Stimulated activated CD4-positive, alpha-beta T cell treated with anti-CD3 and anti-CD28 coated beads, Interleukin-1b, Interleukin-23, amount 100 ng/mL, for 4 hours (primary cell): ENCODE measurements at regions not wholly inside any gene's neighbourhood (a gene's known extent, or its start where the extent isn't known, plus 50 kb on each side); places are given as distances from the start of the nearest gene placed in this dataset.

Experiments
- DNase-seq, 2 donors: peaks; one replicate each; pipeline ENCODE4 v3.0.0-alpha.2; 2020; ENCODE audit warnings: low read depth in 2 of 2

DNA sequence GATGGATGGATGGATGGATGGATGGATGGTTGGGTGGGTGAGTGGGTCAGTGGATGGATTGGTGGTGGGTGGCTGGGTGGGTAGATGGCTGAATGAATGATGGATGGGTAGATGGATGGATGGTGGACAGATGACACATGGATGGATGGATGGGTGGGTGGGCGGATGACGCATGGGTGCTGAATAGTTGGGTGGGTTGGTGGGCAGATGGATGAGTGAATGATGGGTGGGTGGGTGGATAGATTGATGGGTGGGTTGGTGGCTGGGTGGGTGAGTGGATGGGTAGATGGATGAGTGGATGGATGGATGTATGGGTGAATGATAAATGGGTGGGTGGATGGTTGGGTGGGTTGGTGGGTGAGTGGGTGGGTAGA, 69.9 kb upstream of the NKX1-1 start:
- no peak for DNase-seq

DNA sequence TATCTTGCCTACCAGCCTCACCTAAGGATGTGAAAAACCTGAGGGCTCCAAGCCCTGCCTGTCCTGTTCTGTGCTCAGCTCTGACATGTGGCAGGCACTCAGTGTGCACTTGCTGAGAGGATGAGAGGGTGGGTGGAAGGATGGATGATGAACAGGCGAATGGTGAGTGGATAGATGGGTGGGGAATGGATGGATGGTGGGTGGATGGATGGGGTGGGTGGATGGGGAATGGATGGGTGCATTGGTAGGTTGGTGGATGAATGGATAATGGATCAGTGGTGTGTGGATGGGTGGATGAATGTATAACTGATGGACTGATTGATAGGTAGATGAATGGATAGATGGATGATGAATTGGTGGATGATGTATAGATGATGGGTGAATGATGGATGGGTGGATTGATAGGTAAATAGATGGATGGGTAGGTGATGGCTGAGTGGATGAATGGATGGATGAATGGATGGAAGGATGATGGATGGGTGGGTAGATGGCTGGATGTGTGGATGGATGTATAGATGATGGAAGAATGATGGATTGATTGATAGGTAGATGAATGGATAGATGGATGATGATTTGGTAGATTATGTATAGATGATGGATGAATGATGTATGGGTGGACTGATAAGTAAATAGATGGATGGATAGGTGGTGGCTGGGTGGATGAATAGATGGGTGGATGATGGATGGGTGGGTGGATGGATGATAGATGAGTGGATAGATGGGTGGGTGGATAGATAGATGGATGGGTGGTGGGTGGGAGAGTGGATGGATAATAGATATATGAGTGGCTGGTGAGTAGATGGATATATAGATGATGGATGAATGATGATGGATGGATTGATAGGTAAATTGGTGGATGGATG, 69.3 kb upstream of the NKX1-1 start:
- no peak for DNase-seq

DNA sequence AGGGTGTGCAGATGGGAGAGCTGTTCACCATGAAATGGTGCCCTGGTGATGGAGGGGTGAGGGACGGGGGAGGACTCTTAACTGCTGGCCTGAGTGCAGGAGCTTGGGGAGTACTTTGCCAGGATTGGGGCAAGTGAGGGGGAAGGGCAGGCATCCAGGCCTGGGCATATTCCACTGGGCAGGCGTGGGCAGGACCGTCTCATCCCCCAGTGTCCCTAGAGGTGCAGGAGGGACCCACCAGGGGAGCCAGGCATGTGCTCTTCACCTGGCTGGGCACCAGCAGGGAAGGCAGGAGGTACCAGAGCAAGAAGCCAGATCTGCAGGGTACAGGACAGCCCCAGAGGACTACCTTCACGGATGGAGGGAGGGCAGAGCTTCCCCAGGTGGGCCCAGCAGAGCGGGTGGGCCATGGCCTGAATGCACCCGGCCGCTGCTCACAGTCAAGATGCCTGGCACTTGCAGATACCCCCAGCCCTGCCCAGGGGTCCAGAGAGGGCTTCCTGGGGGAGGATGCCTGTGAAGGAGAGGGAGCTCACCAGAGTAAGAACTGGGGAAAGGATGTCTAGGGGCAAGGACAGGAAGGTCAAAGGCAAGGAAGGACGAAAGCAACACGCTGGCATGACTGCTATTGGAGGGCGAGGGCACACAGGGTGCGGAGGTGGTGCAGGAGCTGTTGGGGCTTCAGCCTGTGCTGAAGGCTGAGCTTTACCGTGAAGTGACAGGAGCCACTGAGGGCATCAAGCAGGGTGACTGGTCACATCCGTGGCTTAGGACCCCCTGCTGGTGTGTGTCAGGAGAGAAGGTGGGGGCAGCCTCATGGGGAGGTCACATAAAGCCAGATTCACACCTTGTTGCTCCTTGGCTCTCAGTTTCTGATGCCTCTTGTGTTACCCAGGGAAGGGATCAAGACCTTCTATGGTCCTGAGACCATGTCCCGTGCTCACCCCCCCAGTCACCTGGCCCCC, 68.2 kb upstream of the NKX1-1 start:
- no peak for DNase-seq

DNA sequence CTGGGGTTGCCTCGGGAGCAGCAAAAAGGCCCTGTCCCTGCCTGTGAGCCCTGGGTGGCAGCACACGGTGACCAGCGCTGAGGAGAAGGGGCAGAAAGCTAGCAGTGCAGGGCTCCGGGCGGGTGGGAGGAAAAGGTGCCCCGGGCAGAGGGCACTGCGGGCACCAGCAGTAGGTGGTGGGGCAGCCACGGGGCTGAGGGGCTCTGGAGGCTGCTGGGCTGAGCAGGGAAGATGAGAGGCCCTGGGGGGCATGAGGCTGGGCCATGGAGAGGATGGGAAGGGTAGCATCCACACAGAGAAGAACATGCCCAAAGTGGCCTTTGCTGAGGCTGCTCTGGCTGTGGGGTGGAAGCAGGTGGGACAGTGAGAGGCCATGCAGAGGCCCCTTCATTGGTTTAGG, 67.5 kb upstream of the NKX1-1 start:
- DNase-seq = no peak

DNA sequence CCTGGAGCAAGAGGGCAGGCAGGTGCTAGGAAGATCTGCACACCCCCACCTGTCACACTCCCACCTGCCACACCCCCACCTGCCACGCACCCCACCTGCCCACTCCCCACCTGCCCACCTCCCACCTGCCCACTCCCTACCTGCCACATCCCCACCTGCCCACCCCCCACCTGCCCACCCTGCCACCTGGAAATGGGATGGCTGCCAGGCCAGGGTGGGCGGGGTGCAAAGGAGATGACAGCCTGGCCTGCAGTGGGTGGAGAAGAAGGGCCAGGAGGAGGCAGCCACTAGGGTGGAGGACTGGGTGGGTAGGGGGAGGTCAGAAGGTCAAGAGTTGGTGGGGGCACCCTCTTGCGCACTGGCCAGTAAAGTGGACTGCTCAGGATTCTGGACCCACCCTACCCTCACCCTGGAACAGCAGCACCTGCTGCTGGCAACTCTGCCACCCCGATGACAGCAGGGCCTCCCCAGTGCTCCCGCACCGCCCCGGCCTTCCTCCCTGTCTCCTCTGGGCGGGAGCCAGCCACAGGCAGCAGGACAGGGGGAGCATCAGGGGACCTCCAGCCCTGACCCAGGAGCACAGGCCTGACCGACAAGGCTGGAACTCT, 66.8 kb upstream of the NKX1-1 start:
- DNase-seq = no peak

DNA sequence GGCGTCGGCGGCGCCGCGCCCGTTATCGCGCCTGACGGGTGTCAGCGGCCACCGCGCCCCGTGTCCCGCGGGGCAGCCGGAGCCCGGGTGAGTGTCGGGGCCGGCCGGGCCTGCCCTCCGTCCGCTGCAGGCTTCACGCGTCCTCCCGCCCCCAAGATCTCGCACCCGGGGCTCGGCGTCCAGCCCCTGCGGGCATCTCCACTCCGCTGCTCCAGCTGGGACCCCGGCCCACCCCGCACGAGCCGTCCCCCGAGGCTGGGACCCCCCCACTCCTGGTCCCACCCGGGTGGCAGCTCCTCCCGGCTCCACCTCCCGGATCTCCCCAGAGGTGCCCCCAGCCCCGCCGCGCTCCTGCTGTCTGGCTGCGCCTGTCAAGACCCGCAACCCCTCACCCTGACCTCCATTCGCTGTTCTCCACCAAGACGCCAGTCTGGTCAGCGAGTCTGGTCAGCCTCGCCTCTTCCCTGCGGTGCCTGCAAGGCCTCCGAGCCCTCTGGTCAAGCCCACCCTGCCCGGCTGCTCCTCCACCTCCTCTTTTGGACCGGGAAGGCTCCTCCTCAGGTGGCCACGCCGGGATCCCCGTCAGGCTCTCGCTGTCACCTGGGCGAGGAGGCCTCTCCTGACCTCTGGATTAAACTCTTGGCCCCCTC, 66.0 kb upstream of the NKX1-1 start:
- no peak for DNase-seq

DNA sequence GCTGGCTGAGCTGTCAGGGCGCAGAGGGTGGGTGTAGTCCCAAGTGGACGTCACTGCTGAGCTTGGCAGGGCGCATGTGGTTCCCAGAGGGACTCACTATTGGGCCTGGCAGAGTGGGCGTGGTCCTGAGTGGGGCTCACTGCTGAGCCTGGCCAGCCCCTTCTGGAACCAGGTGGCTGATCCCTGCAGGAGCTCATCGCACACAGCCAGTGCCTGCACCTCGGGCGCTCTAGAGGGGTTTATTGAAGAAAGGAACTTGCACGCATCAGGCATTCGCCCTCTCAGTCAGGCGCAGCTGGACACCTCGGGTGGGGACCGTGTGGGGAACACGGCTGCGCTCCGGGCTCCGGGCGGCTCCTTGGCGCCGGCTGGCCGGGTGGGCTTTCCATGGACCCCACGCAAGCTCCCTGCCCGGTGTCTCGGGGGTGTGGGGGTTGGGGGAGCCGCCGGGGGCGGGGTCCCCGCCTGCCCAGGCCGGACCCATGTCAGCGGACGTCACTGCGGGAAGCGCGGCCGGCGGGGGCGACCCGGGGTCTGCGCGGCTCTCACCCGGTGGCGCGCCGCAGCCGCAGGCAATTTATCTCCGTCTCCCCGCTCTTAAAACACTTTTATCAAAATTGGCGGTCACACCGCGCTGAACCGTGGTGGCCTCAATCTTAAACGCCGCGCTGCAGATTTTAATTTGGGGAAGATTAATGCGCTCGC, 65.4 kb upstream of the NKX1-1 start:
- no peak for DNase-seq

DNA sequence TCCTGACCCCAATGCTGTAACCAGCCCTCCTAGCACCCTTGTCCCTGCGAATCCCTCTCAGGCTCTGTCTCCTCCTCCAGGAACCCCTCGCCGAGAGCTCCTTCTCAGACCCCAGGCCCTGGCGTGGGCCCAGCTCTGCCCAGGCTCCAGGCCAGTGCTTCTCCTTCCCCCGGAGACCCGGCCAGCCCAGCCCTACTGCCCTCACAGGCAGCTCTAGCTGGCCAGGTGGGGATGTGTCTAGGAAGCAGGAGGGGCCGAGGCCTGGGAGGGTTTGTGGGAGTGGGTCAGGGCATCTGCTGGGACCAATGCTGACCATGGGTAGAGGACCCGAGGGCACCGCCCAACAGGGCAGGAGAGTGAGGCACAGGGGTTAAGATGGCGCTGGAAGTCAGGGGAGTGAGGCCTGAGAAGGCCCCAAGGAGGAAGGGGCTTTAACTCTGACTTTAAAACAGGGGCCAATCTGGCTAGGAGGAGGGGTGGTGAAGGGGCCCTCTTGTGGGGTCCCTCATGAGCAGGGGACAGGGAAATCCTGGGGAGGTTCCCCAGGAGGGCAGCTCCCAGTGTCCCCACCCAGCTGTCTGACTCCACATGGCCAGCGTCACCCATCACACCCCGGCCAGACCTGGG, 64.7 kb upstream of the NKX1-1 start:
- no peak for DNase-seq

DNA sequence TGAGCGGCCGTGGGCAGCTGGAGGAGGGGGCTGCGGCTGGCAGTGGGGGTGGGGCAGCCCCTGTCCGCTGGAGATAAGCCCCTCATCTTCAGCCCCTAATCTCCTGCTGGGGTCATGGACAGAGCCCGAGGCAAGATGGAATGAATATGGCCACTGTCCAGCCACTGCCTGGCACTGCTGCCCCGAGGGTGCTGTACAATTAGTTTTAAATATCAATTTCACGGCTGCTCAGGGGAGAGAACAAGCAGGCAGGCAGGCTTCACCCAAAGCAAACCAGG, 64.1 kb upstream of the NKX1-1 start:
- no peak for DNase-seq

DNA sequence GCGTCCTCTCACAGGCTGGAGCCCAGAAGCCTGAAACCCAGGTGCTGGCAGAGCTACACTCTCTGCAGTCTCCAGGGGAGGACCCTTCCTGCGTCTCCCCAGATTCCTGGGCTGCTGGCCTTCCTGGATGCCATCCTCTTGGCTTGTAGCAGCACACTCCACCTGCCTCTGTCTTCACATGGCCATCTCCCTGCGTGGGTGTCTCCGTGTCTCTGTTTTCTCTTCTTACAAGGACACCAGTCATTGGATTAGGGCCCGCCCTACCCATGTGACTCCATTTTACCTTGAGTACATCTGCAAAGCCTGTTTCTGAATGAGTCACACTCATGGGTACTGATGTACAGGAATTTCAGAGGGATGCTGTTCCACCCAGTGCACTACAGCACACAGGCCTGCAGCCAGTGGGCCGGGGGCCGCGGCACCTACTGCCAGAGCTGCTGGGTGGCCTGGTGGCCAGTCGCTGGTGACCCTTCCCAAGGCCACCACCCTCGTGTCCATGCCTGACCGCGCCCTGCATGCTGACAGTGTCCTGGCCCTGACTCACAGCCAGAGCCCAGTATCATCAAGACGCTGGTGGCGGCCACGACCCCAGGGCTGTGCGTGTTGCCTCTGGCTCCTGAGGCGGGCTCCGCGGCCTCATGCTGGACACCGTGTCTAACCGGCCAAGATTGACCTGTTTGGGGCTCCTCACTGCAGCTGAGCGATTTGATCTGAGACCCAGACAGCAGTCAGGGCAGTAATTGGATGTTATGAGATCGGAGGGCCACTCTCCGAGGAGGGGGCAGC, 63.6 kb upstream of the NKX1-1 start:
- no peak for DNase-seq

DNA sequence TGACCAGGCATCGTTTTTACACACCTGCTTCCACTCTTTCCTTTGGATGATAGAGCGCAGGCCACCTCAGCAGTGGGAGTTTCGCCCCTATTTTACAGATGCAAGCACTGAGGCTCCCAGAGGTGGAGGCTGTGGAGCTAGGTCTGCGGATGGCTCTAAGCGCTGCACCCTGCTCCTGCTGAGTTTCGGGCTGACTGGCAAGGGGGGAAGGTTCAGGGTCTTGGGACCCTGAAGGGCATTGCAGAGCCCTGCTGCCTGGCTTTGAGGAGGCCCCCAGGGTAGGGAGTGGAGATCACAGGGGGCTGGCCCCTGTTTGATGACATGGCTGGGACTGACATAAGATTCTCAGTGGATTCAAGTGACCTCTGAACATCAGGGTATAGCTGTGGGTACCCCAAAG, 62.8 kb upstream of the NKX1-1 start:
- no peak for DNase-seq

DNA sequence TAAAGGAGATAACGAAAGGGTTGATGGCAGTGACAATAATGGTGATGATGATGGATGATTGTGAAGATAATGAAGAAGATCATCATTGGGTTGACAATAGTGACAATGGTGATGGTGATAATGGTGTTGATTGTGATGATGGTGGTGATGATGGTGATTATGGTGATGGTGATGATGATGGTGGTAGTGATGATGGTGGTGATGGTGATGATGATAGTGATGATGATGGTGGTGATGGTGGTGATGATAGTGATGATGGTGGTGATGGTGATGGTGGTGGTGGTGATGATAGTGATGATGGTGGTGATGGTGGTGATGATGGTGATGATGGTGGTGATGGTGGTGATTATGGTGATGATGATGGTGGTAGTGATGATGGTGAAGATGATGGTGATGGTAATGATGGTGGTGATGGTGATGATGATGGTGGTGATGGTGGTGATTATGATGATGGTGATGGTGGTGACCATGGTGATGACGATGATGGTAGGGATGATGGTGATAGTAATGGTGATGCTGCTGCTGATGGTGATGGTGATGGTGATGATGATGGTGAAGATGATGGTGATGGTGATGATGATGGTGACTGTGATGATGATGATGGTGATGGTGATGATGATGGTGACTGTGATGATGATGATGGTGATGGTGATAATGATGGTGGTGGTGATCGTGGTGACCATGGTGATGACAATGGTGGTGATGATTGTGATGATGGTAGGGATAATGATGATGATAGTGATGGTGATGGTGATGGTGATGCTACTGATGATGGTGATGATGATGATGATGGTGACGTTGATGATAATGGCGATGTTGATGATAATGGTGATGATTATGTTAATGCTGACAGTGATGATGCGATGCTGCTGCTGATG, 61.6 kb upstream of the NKX1-1 start:
- DNase-seq = no peak

DNA sequence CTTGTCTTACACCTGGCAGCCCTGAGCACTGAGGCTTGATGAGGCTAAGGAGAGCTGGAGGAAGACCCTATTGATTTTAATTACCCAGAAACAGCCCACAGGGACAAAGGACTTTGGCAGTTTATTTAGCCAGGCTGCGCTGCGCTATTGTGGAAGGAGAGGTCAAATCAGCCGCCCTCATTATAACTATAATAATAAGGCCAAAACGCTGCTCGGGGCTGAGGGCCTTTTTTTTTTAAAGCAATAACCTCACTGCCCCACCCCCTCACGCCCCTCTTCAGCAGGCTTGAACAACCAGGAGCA, 60.6 kb upstream of the NKX1-1 start:
- no peak for DNase-seq

DNA sequence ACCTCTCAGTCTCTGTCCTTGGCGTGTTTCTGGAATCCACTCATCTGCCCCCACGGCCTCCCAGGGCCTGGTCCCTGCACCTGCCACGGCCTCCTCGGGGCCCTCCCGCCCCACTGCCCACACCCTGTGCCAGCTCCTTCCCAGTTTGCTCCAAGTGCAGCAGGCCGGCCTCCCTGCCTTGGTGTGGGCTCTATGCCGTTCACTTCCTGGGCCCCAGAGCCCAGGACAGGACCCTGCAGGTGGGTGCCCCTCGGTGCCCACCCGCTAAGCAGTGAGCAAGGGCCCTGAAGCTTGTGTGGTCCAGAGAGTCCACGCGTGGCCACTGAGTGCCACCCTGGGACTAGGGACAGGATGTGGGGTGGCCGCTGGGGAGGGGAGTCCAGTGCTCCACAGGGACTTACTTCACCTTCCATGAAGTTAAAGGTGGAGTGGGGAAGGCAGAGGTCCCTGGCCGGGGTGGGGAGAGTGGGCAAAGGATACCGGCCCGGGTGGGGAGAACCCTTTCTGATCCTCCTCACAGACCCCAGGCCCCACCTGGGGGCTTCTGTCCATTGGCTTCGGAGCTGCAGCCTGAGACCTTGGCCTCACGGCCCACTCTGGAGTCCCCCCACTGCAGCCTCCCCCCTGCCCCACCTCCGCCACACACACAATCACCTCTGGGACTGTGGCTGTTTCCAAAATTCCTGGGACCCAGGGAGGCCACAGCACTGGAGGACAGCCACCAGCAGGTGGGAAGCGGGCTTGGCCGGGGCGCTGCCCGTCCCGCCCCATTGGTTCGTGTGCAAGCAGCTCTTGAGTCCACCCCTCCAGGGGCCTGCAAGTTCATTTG, 60.0 kb upstream of the NKX1-1 start:
- no peak for DNase-seq

DNA sequence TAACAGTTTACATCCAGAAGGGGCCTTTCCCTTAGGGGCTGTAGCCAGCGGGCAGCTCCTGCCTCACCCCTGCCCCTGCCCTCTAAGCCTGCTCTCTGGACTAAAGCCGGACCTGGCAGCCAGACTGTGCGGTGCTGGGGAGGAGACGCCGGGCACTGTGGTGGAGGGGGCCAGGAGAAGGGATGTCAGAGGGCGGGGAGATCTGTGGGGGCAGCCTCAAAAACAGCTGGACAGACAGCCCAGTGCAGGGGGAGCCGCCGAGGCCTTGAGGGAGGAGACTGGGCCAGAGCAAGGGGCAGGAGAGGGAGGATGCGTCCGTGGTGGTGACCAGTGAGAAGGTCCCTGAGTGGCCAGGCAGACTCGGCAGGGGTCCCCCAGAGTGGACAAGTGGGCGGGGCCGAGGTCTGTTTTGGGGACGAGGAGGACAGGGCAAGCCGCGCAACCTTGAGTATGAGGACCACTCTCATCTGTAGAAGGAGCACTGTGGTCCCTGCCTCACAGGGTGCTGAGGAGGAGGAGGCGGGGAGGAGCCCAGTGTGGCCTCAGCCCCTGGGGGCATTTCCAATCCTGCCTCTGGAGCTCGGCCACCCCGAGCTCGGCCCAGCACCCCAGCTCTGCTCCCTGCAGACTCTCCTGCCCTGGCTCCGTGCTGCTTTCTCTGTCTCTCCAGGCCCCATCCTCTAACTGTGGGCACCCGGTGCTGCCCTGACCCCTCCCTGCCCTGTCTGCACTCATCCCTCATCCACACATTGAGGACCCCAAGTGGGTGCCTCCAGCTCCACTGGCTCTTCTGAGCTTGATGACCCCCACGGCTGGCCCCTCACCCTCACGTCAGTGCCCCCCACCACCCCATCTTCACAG, 59.2 kb upstream of the NKX1-1 start:
- no peak for DNase-seq

DNA sequence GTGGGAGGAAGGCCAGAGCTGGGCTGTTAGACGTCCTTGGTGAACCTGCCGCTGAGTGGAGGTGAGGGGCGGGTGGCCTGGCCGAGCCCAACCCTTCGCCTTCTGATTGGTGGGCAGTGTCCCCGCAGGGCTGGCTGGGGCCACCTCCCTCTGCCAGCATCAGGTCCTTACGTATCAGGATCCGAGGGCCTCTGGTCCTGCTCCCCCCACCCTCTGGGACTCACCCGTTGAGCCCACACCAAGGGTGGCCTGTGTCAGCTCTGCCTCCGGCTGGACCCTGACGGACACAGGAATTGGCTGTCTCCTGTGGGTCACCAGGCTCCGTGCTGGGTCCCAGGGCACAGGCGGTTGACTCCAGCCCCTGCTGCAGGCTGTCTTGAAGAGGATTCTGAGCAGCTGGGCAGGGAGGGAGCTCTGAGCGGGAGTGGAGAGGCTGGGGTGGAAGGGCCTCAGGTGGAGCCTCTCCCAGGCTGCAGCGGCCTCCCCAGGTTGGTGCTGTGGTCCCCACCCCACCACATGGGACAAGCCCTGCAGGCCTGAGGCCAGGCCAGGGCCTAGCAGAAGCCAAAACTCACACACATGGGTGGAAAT, 58.4 kb upstream of the NKX1-1 start:
- DNase-seq = no peak

DNA sequence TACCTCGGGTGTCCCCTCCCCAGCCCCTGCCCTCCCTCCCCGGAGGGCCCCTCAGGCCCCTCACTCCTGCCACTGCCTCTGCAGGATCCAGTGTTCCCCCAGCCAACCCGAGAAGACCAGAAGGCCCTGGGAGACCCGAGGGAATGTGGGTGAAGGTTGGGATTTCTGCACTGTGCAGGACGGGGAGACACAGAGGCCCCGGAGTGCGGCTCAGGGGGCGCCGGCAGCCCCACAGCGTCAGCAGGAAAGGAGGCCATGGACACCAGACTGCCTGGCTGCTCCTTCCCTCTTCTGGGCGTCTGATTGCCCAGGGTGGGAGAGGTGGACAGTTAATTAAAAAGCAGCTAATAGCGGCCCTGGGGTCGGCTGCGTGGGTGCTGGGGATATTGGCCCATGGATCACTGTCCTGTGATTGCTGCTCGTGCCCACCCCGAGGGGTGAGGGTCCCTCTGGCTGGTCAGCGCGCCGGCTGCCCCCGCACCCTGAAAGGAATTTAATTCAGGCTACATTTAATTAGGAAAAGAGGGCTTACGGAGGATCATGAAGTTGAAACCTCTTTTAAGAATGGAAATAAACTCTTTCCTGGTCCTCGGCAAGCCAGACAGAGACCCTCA, 57.8 kb upstream of the NKX1-1 start:
- no peak for DNase-seq
